ENCODE measurements at regions not wholly inside any gene's neighbourhood (a gene's known extent, or its start where the extent isn't known, plus 50 kb on each side); places are given as distances from the start of the nearest gene placed in this dataset.

DNA sequence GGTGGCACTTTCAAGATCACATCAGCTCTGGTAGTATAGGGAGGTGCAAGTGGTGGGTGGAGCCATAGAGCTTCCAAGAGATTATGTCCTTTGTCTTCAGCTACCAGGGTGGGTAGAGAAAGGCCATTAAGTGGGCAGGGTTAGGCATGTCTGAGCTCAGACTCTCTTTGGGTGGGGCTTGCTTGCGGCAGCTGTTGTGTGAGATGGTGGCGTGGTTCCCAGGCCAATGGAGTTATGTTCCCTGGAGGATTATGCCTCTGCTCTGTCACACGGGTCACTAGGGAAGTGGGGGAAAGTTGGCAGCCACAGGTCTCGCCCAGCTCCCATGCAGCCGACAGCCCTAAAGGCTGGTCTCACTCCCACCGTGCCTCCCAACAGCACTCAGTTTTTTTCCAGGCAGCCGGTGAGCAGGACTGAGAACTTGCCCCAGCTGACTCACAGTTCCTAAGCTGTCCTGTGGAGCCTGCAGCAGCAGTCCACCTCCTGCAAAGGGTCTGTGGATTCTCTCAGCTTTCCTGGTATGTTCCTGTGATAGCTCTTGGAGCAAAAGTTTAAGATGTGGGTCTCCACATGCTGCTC, 459.0 kb downstream of the SH2D4B start:
- intact Hi-C loops (cut with DNase I), result no loop called here
- WGBS, result 79% methylated on average over 7 of the region's 7 CpGs
- DNase-seq (ENCODE audit: extremely low spot score), result no peak
- H3K27me3 ChIP-seq, result no peaks in the 10 kb centered on the region
- H3K4me3 ChIP-seq, result no peak overlapping the region
- no peaks in the 10 kb centered on the region for H3K36me3 ChIP-seq
- no peak overlapping the region for H3K27ac ChIP-seq (replicated peaks in 1 of 4)
- TF ChIP-seq POLR2A (IDR thresholded peaks at IDR 0.05; ENCODE audit: low read depth), result no peak
- TF ChIP-seq EP300 (IDR thresholded peaks at IDR 0.05), result no peak
- peaks cover 0 to 17% (median 9%) of the 10 kb centered on the region in 4 donors for H3K9me3 ChIP-seq
- H3K4me1 ChIP-seq, result no peaks in the 10 kb centered on the region

DNA sequence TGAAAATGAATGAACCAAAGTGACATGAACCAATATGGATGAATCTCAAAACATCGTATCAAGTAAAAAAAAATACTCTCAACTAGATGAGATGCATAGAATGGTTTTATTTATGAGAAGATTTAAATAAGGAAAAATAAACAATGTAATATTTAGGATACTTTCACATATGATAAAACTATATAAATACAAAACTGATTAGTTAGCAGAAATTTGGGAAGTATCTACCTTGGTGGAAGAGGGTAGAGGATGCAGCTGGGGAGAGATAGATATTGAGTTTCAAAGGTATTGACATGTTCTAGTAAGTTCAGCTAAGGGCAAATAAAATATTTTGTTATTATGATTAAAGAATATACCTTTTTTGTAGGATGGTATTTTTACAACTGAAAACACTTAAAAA, 463.1 kb downstream of the SH2D4B start:
- no peaks in the 10 kb centered on the region for H3K4me1 ChIP-seq
- no peak overlapping the region for H3K27ac ChIP-seq (replicated peaks in 1 of 4)
- intact Hi-C loops (cut with DNase I), result no loop called here
- WGBS, result 91% methylated on average over 1 of the region's 1 CpG
- TF ChIP-seq POLR2AphosphoS5 (IDR thresholded peaks at IDR 0.05) (no peak), POLR2A (IDR thresholded peaks at IDR 0.05; ENCODE audit: low read depth) (no peak), EP300 (IDR thresholded peaks at IDR 0.05) (no peak)
- TF ChIP-seq, protein P1, sequence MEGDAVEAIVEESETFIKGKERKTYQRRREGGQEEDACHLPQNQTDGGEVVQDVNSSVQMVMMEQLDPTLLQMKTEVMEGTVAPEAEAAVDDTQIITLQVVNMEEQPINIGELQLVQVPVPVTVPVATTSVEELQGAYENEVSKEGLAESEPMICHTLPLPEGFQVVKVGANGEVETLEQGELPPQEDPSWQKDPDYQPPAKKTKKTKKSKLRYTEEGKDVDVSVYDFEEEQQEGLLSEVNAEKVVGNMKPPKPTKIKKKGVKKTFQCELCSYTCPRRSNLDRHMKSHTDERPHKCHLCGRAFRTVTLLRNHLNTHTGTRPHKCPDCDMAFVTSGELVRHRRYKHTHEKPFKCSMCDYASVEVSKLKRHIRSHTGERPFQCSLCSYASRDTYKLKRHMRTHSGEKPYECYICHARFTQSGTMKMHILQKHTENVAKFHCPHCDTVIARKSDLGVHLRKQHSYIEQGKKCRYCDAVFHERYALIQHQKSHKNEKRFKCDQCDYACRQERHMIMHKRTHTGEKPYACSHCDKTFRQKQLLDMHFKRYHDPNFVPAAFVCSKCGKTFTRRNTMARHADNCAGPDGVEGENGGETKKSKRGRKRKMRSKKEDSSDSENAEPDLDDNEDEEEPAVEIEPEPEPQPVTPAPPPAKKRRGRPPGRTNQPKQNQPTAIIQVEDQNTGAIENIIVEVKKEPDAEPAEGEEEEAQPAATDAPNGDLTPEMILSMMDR (IDR thresholded peaks at IDR 0.05), result no peak
- H3K36me3 ChIP-seq, result no peaks in the 10 kb centered on the region
- H3K9me3 ChIP-seq, result peaks cover 0 to 6% (median 2%) of the 10 kb centered on the region in 4 donors
- H3K27me3 ChIP-seq, result no peaks in the 10 kb centered on the region
- DNase-seq (ENCODE audit: extremely low spot score), result no peak
- H3K4me3 ChIP-seq, result no peak overlapping the region

DNA sequence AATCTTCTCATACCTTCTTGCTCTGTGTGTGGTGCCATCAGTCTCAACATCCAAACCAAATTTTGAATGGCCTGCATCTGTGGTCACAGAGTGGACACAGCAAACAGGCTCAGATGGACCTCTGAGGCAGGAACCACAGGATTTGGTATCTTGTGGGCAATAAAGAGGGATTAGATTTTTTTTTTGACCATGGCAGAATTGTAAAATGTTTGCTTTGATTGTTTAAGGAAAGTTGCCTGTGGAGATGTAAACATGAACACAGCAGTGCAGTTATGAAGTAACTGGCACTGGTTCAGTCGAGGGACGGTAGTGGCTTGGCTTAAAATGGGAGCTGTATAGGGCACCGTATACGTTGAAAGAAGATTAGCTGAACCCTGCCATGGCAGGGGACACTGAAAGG, 464.7 kb downstream of the SH2D4B start:
- Histone ChIP-seq H3K36me3 (no peaks in the 10 kb centered on the region), H3K4me1 (no peaks in the 10 kb centered on the region), H3K27me3 (no peaks in the 10 kb centered on the region), H3K9me3 (no peaks in the 10 kb centered on the region), H3K4me3 (no peak overlapping the region), H3K27ac (replicated peaks in 1 of 4) (no peak overlapping the region)
- intact Hi-C loops (cut with DNase I), result no loop called here
- TF ChIP-seq POLR2A (IDR thresholded peaks at IDR 0.05; ENCODE audit: low read depth), result no peak
- no peak for TF ChIP-seq POLR2AphosphoS5 (IDR thresholded peaks at IDR 0.05)
- TF ChIP-seq EP300 (IDR thresholded peaks at IDR 0.05), result no peak
- TF ChIP-seq, protein P1 (IDR thresholded peaks at IDR 0.05), result no peak
- 53% methylated on average over 4 of the region's 4 CpGs for WGBS
- no peak for DNase-seq (ENCODE audit: extremely low spot score)

DNA sequence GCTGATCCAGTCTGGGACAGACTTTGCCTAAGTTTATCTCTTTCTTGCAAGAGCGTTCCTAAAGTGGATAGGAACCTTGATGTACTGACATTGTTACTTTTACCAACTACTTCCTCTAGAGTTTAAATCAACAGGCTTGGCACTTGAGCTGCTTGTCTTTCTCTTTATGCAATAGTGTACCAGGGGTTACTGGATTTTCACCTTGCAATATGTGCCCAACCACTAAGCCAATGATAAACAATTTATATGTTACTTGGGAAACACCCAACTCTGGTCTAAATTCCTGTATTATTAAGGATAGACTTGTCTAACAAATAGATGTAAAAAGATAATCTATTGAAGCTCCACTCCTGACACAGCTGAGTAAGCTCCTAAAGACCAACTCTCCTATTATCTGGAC, 470.2 kb downstream of the SH2D4B start:
- no peaks in the 10 kb centered on the region for H3K36me3 ChIP-seq
- no peaks in the 10 kb centered on the region for H3K27me3 ChIP-seq
- no peak overlapping the region for H3K27ac ChIP-seq (replicated peaks in 1 of 4)
- no peak overlapping the region for H3K4me3 ChIP-seq
- DNase-seq (ENCODE audit: extremely low spot score), result no peak
- 67% methylated on average over 1 of the region's 1 CpG for WGBS
- intact Hi-C loops (cut with DNase I), result no loop called here
- no peaks in the 10 kb centered on the region for H3K9me3 ChIP-seq
- no peaks in the 10 kb centered on the region for H3K4me1 ChIP-seq
- no peak for TF ChIP-seq POLR2A (IDR thresholded peaks at IDR 0.05; ENCODE audit: low read depth)
- no peak for TF ChIP-seq POLR2AphosphoS5 (IDR thresholded peaks at IDR 0.05)
- TF ChIP-seq, protein P1 (IDR thresholded peaks at IDR 0.05), result no peak
- TF ChIP-seq EP300 (IDR thresholded peaks at IDR 0.05), result no peak

DNA sequence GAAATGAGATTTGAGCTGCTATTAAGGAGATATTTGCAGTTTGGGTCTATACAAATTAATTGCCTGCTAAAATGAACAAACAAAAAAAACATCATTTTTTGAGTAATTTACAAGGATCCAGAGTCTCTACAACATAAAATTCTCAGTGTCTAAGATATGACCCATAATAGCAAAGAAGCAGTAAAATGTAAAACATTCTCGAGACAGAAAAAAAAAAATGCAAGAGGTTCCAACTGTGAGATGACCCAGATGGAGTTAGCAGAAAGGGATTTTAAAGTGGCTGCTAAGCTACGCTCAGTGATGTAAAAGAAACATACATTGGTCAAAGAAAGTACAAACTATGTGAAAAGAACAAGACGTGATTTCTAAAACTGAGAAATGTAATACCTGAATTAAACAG, 471.0 kb downstream of the SH2D4B start:
- TF ChIP-seq POLR2A (IDR thresholded peaks at IDR 0.05; ENCODE audit: low read depth), result no peak
- no peaks in the 10 kb centered on the region for H3K9me3 ChIP-seq
- no peak overlapping the region for H3K4me3 ChIP-seq
- 32% methylated on average over 3 of the region's 3 CpGs for WGBS
- intact Hi-C loops (cut with DNase I), result no loop called here
- H3K4me1 ChIP-seq, result no peaks in the 10 kb centered on the region
- H3K27ac ChIP-seq (replicated peaks in 1 of 4), result no peak overlapping the region
- no peak for DNase-seq (ENCODE audit: extremely low spot score)
- no peaks in the 10 kb centered on the region for H3K36me3 ChIP-seq
- no peaks in the 10 kb centered on the region for H3K27me3 ChIP-seq

DNA sequence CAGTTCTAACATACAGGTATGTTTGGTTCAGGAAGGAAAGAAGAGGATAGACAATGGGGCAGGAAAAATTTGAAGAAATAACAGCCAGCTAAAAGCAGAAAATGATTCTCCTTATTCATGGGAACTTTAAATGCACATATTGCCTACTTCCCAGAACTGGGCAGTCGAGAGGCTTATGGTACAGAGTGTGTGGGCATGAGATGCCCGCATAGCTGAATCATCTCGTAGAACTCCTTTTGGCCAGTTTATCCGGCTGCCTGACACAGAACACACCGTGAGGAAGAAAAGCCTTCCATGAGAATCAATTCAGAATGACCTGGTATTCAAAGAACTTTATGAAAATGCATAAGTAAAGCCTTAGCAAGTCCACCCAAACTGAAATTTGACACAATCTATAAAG, 471.6 kb downstream of the SH2D4B start:
- WGBS, result 78% methylated on average over 5 of the region's 5 CpGs
- intact Hi-C loops (cut with DNase I), result no loop called here
- Histone ChIP-seq H3K36me3 (no peaks in the 10 kb centered on the region), H3K27ac (replicated peaks in 1 of 4) (no peak overlapping the region), H3K4me3 (no peak overlapping the region), H3K9me3 (no peaks in the 10 kb centered on the region), H3K4me1 (no peaks in the 10 kb centered on the region), H3K27me3 (no peaks in the 10 kb centered on the region)
- TF ChIP-seq, protein P1 (IDR thresholded peaks at IDR 0.05), result no peak
- no peak for TF ChIP-seq POLR2AphosphoS5 (IDR thresholded peaks at IDR 0.05)
- no peak for TF ChIP-seq POLR2A (IDR thresholded peaks at IDR 0.05; ENCODE audit: low read depth)
- TF ChIP-seq EP300 (IDR thresholded peaks at IDR 0.05), result no peak
- no peak for DNase-seq (ENCODE audit: extremely low spot score)

All from esophagus muscularis mucosa (tissue), 4 donors.